Kidney epithelial cell (primary cell): ENCODE measurements at regions not wholly inside any gene's neighbourhood (a gene's known extent, or its start where the extent isn't known, plus 50 kb on each side); places are given as distances from the start of the nearest gene placed in this dataset.

Source experiments
- DNase-seq: peaks from one replicate; pipeline ENCODE4 v3.0.0-alpha.2; 2010; ENCODE audit warnings: low read depth
- H3K27me3 ChIP-seq: 2 replicates; pipeline ENCODE4 v1.6.0; 2011; ENCODE audit warnings: low read length; ENCODE audit not compliant: control insufficient read depth, insufficient read depth
- H3K36me3 ChIP-seq: 2 replicates; pipeline ENCODE4 v1.5.1; 2011; ENCODE audit warnings: low read length; ENCODE audit not compliant: control insufficient read depth, insufficient read depth
- H3K4me3 ChIP-seq: 2 replicates; pipeline ENCODE4 v1.5.1; 2011; ENCODE audit warnings: low read depth, mild to moderate bottlenecking, control low read depth, low read length
- CTCF ChIP-seq: IDR thresholded peaks from 2 replicates; pipeline ENCODE4 v1.5.1; 2011; ENCODE audit warnings: mild to moderate bottlenecking, moderate library complexity, low read length, control low read depth, inconsistent platforms; ENCODE audit not compliant: insufficient read depth, poor library complexity, severe bottlenecking

- no peaks in the 10 kb centered on the region for H3K27me3 ChIP-seq
- no peak for DNase-seq
- H3K4me3 ChIP-seq = no peak overlapping the region
Measured at GRCh38 chr15:29466292-29466691, 196.7 kb upstream of the NSMCE3 start.

DNA sequence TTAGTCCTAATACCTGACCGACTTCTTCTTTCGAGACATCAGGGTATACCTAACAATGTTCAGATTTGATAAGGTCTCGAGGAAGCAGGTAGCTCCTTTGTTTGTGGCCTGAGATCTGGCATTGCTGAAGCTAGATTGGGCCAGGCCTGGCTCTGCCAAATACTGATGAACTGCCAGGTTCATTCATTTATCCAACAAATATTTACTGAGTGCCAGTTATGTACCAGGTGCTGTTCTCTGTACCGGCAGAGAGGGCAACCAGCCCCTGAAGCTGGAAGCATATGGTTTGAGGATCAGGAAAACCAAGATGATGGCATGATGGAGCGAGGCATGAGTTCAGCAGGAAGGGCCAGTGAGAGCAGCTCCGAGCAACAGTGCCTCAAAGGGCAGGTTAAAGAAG, 196.2 kb upstream of the NSMCE3 start:
- Histone ChIP-seq H3K27me3 (no peaks in the 10 kb centered on the region), H3K4me3 (no peak overlapping the region), H3K36me3 (no peaks in the 10 kb centered on the region)
- no peak for TF ChIP-seq CTCF
- DNase-seq = no peak

More at GRCh38 chr15:29466292-29466691, 196.7 kb upstream of the NSMCE3 start:
- no peak for TF ChIP-seq CTCF
- no peaks in the 10 kb centered on the region for H3K36me3 ChIP-seq

- Histone ChIP-seq H3K4me3 (no peak overlapping the region), H3K36me3 (no peaks in the 10 kb centered on the region)
- no peak for TF ChIP-seq CTCF
Measured at GRCh38 chr15:29465196-29465595, 195.6 kb upstream of the NSMCE3 start.

GRCh38 chr15:29461877-29462276, 192.3 kb upstream of the NSMCE3 start:
- no peak for DNase-seq
- H3K4me3 ChIP-seq = no peak overlapping the region
- H3K36me3 ChIP-seq = no peaks in the 10 kb centered on the region
- no peaks in the 10 kb centered on the region for H3K27me3 ChIP-seq
- no peak for TF ChIP-seq CTCF

More at GRCh38 chr15:29465196-29465595, 195.6 kb upstream of the NSMCE3 start:
- no peaks in the 10 kb centered on the region for H3K27me3 ChIP-seq
- no peak for DNase-seq

DNA sequence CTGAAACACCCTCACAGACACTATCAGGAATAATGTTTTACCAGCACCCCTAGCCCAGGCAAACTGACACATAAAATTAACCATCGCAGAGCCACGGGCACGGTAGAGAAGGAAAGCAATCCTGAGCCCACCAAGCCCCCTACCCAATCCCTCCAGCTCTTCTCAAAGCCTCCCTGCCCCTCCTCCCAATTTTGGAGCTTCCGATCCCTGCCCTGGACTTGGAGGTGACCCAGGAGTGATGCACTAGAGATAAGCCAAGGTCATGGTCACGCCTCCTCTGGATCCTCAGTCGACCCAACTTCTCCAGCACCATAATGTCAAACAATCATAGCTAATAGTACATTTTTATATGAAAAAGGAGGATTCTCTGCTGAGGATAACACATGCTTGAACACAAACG, 188.7 kb upstream of the NSMCE3 start:
- no peak for TF ChIP-seq CTCF
- no peaks in the 10 kb centered on the region for H3K27me3 ChIP-seq
- no peaks in the 10 kb centered on the region for H3K36me3 ChIP-seq

GRCh38 chr15:29457729-29458128, 188.1 kb upstream of the NSMCE3 start:
- TF ChIP-seq CTCF = no peak
- H3K36me3 ChIP-seq = no peaks in the 10 kb centered on the region
- no peak overlapping the region for H3K4me3 ChIP-seq
- DNase-seq = no peak
- H3K27me3 ChIP-seq = no peaks in the 10 kb centered on the region

More for the DNA sequence above, 188.7 kb upstream of the NSMCE3 start:
- no peak overlapping the region for H3K4me3 ChIP-seq
- no peak for DNase-seq
